ENCODE measurements at regions not wholly inside any gene's neighbourhood (a gene's known extent, or its start where the extent isn't known, plus 50 kb on each side); places are given as distances from the start of the nearest gene placed in this dataset.

GRCh38 chr10:8725343-8725742 lies 670.9 kb downstream of the GATA3 start:
- Histone ChIP-seq H3K56ac (ENCODE audit: extremely low read depth, insufficient read depth, low read length) (no peak overlapping the region), H3K36me3 (ENCODE audit: control insufficient read depth, insufficient read depth, low read length) (no peaks in the 10 kb centered on the region), H3K9me1 (ENCODE audit: insufficient read depth, low read length) (no peaks in the 10 kb centered on the region), H4K91ac (ENCODE audit: insufficient read depth, low read depth, low read length) (no peak overlapping the region), H2AK9ac (replicated peaks; ENCODE audit: low read depth, low read length, poor library complexity) (no peak overlapping the region), H2BK120ac (ENCODE audit: low read depth, low read length) (no peak overlapping the region), H3K27me3 (ENCODE audit: control insufficient read depth, insufficient read depth, low read length) (no peaks in the 10 kb centered on the region), H3K4me2 (ENCODE audit: low read depth, low read length) (no peak overlapping the region), H3K18ac (ENCODE audit: low read depth, low read length) (no peak overlapping the region), H4K5ac (ENCODE audit: low read depth, low read length) (no peak overlapping the region), H2BK20ac (ENCODE audit: low read depth, low read length) (no peak overlapping the region), H3K4me1 (ENCODE audit: control insufficient read depth, insufficient read depth, low read length) (no peaks in the 10 kb centered on the region), H3K14ac (replicated peaks; ENCODE audit: low read depth, low read length) (no peak overlapping the region), H3K9me3 (ENCODE audit: control insufficient read depth, insufficient read depth, low read length) (peaks cover 16% of the 10 kb centered on the region), H2BK15ac (ENCODE audit: low read depth, low read length) (no peak overlapping the region), H2AK5ac (ENCODE audit: low read depth, low read length) (no peak overlapping the region), H2AFZ (replicated peaks; ENCODE audit: low read length, poor library complexity) (no peak overlapping the region), H2BK5ac (ENCODE audit: low read depth, low read length, poor library complexity, severe bottlenecking) (no peak overlapping the region), H4K8ac (ENCODE audit: low read depth in 2 of 2, low read length in 2 of 2) (no peak overlapping the region), H3K4ac (ENCODE audit: low read depth, low read length) (no peak overlapping the region), H3K79me1 (ENCODE audit: low read depth in 1 of 2, low read length in 2 of 2) (no peaks in the 10 kb centered on the region), H3K27ac (ENCODE audit: insufficient read depth, low read length) (no peak overlapping the region), H3K9ac (ENCODE audit: low read depth, low read length) (no peak overlapping the region), H4K20me1 (ENCODE audit: insufficient read depth, low read length) (no peaks in the 10 kb centered on the region), H3K23ac (ENCODE audit: low read depth, low read length) (no peak overlapping the region), H3K4me3 (ENCODE audit: insufficient read depth, low read depth, low read length) (no peak overlapping the region)
- CTCF ChIA-PET: no interaction called here
- in situ Hi-C loops (cut with MboI; ENCODE audit: low sequenced_read_pairs) (no loop called here), dilution Hi-C loops (cut with HindIII; ENCODE audit: low sequenced_read_pairs, unreplicated experiment) (no loop called here), intact Hi-C loops (cut with micrococcal nuclease) (no loop called here)
- 46% methylated on average over 5 of the region's 8 CpGs; no CpG with 5 or more reads in 1 of the 2 experiments for WGBS, 2 experiments (ENCODE audit: extremely low coverage in 2 of 2, insufficient read length in 1 of 2)
- no peak for DNase-seq
- POLR2A ChIA-PET (ENCODE audit: unreplicated experiment): no interaction called here
- ATAC-seq (ENCODE audit: low read depth): no peak
- BruUV-seq (replicated peaks): no TSS peak
- TF ChIP-seq USF2 (IDR thresholded peaks at IDR 0.05; ENCODE audit: low read depth, low read length): no peak
- no peak for TF ChIP-seq POLR2A (IDR thresholded peaks at IDR 0.05; ENCODE audit: low read depth, low read length)

Data from IMR-90 (cell line).